ENCODE measurements at regions not wholly inside any gene's neighbourhood (a gene's known extent, or its start where the extent isn't known, plus 50 kb on each side); places are given as distances from the start of the nearest gene placed in this dataset.

DNA sequence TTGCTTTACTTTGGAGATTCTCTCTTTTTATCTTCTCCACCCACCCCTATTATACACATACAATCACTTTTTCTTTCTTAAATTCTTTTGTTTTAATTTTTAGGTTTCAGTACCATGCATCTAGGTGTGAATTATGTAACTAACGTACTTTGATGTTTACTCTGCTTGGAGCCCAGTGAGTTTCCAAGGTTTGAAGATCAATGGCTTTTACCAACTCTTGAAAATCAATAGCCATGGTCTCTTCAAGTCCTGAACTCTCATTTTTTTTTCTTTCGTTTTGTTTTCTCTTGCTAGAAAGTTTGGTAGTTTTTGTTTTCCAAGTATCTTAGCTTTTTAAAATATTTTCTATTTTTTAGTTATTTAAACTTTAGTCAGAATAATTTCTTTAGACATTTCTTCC, 417.2 kb downstream of the ZBBX start:
- no peaks in the 10 kb centered on the region for H3K36me3 ChIP-seq (ENCODE audit: control insufficient read depth, insufficient read depth, low read length)
- DNase-seq (ENCODE audit: low read depth, low spot score) (no peak), ATAC-seq (no peak)
- in situ Hi-C loops (cut with HindIII; ENCODE audit: low pct_unique_long_range_greater_than_20kb, low sequenced_read_pairs) (no loop called here), intact Hi-C loops (cut with micrococcal nuclease; ENCODE audit: unreplicated experiment) (no loop called here)
- BruUV-seq (replicated peaks), result no TSS peak
- POLR2A ChIA-PET, result no interaction called here
- CTCF ChIA-PET, result no interaction called here
- H3K9me3 ChIP-seq (ENCODE audit: control insufficient read depth, insufficient read depth, low read depth, low read length), result no peaks in the 10 kb centered on the region
- no peaks in the 10 kb centered on the region for H3K27me3 ChIP-seq (ENCODE audit: control insufficient read depth, insufficient read depth, low read length)
- H3K4me1 ChIP-seq (ENCODE audit: control insufficient read depth, insufficient read depth, low read length), result no peaks in the 10 kb centered on the region
- TF ChIP-seq SIN3A (IDR thresholded peaks at IDR 0.05; ENCODE audit: borderline replicate concordance, insufficient read depth, low read depth, low read length) (no peak), REST (IDR thresholded peaks at IDR 0.05; ENCODE audit: insufficient read depth in 1 of 2, low read depth in 2 of 2, low read length in 1 of 2) (no peak), POLR2AphosphoS5 (IDR thresholded peaks at IDR 0.05; ENCODE audit: low read depth, low read length) (no peak), TCF7L2 (IDR thresholded peaks at IDR 0.05; ENCODE audit: low read depth, low read length) (no peak)
- TF ChIP-seq, protein P1, sequence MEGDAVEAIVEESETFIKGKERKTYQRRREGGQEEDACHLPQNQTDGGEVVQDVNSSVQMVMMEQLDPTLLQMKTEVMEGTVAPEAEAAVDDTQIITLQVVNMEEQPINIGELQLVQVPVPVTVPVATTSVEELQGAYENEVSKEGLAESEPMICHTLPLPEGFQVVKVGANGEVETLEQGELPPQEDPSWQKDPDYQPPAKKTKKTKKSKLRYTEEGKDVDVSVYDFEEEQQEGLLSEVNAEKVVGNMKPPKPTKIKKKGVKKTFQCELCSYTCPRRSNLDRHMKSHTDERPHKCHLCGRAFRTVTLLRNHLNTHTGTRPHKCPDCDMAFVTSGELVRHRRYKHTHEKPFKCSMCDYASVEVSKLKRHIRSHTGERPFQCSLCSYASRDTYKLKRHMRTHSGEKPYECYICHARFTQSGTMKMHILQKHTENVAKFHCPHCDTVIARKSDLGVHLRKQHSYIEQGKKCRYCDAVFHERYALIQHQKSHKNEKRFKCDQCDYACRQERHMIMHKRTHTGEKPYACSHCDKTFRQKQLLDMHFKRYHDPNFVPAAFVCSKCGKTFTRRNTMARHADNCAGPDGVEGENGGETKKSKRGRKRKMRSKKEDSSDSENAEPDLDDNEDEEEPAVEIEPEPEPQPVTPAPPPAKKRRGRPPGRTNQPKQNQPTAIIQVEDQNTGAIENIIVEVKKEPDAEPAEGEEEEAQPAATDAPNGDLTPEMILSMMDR (IDR thresholded peaks at IDR 0.05), result no peak
- H3K27ac ChIP-seq (ENCODE audit: low read length), result no peak overlapping the region
- no peak overlapping the region for H3K4me3 ChIP-seq (ENCODE audit: low read depth in 2 of 2, low read length in 2 of 2)

GRCh38 chr3:166957121-166957520, 423.0 kb downstream of the ZBBX start:
- no peaks in the 10 kb centered on the region for H3K27me3 ChIP-seq (ENCODE audit: control insufficient read depth, insufficient read depth, low read length)
- no peaks in the 10 kb centered on the region for H3K9me3 ChIP-seq (ENCODE audit: control insufficient read depth, insufficient read depth, low read depth, low read length)
- ATAC-seq (no peak), DNase-seq (ENCODE audit: low read depth, low spot score) (no peak)
- no peak overlapping the region for H3K4me3 ChIP-seq (ENCODE audit: low read depth in 2 of 2, low read length in 2 of 2)
- TF ChIP-seq REST (IDR thresholded peaks at IDR 0.05; ENCODE audit: insufficient read depth in 1 of 2, low read depth in 2 of 2, low read length in 1 of 2) (no peak), POLR2AphosphoS5 (IDR thresholded peaks at IDR 0.05; ENCODE audit: low read depth, low read length) (no peak)
- TF ChIP-seq, protein P1 (IDR thresholded peaks at IDR 0.05), result no peak
- in situ Hi-C loops (cut with HindIII; ENCODE audit: low pct_unique_long_range_greater_than_20kb, low sequenced_read_pairs) (no loop called here), intact Hi-C loops (cut with micrococcal nuclease; ENCODE audit: unreplicated experiment) (no loop called here)
- no TSS peak for BruUV-seq (replicated peaks)
- ChIA-PET POLR2A (no interaction called here), CTCF (no interaction called here)
- H3K36me3 ChIP-seq (ENCODE audit: control insufficient read depth, insufficient read depth, low read length), result no peaks in the 10 kb centered on the region
- no peak overlapping the region for H3K27ac ChIP-seq (ENCODE audit: low read length)
- no peaks in the 10 kb centered on the region for H3K4me1 ChIP-seq (ENCODE audit: control insufficient read depth, insufficient read depth, low read length)
